SJCRH30 (cell line): ENCODE measurements at regions not wholly inside any gene's neighbourhood (a gene's known extent, or its start where the extent isn't known, plus 50 kb on each side); places are given as distances from the start of the nearest gene placed in this dataset.

ENCODE experiments used
- DNase-seq, 2 experiments: peaks; one replicate each; pipeline ENCODE4 v3.0.0-alpha.2; 2015 to 2020
- H3K27ac ChIP-seq: fragments of 250-450 bp; sonication (Bioruptor Pico); 2 replicates; pipeline ENCODE4 v1.5.1; 2020; ENCODE audit warnings: mild to moderate bottlenecking, moderate library complexity
- H3K27me3 ChIP-seq: fragments of 250-450 bp; sonication (Bioruptor Pico); 2 replicates; pipeline ENCODE4 v1.5.1; 2020; ENCODE audit warnings: mild to moderate bottlenecking, moderate library complexity
- H3K36me3 ChIP-seq: fragments of 250-450 bp; sonication (Bioruptor Pico); 2 replicates; pipeline ENCODE4 v1.5.1; 2020; ENCODE audit warnings: mild to moderate bottlenecking, moderate library complexity
- H3K4me1 ChIP-seq: fragments of 250-450 bp; sonication (Bioruptor Pico); 2 replicates; pipeline ENCODE4 v1.5.1; 2020; ENCODE audit warnings: mild to moderate bottlenecking, moderate library complexity
- H3K4me3 ChIP-seq: fragments of 250-450 bp; sonication (Bioruptor Pico); 2 replicates; pipeline ENCODE4 v1.5.1; 2020; ENCODE audit warnings: mild to moderate bottlenecking, moderate library complexity
- H3K9me3 ChIP-seq: fragments of 250-450 bp; sonication (Bioruptor Pico); replicated peaks from 2 replicates; pipeline ENCODE4 v1.5.1; 2020; ENCODE audit warnings: mild to moderate bottlenecking, moderate library complexity

DNA sequence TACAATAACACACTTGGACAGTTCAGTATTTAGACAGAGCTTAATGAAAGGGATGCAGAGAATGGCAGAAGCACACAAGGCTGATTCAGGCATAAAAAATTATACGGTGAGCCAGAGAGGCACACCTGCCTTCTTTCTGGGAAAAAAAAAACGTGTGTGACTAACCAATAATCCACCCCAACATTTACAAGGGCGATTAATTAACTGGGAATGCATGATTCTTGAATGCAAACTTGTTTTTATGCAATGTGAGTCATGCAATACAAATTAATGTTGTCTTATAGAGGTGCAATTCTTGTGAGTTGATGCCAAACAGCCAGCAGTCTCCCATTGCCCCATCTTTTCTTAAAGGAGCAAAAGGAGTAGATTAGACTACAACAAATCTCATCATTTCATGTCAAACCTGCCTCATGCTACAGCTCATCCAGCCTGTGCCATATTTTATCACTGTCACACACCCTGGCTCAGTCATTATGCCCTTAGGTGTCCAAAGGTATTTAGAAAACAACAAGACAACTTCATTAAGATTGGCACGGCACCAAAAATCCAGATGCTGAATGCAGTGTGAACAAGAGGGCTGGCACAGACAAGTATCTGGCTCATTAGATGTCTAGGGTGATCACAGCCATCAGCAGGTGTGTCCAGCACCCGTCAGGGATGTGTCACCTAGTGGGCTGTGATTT lies 721.1 kb downstream of the EFNB2 start:
- Histone ChIP-seq H3K27ac (no peak overlapping the region), H3K4me3 (no peak overlapping the region), H3K27me3 (no peaks in the 10 kb centered on the region), H3K9me3 (no peaks in the 10 kb centered on the region), H3K4me1 (peaks cover 4% of the 10 kb centered on the region), H3K36me3 (no peaks in the 10 kb centered on the region)
- peak in 1 of 2 experiments; percentile 14 for DNase-seq

DNA sequence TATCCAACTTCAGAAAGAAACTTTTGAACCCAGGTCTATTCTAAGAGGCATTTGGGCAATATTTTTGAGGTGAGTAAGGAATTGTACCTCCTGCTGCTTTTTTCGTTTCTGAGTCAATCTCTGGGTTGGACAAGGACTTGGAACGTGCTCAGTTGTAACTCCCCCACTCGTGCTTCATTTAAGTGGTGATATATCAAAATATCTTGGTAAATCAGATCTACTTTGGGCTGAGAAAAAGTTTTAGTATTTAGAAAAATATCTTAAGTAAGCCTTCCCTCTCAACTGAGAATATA lies 728.9 kb downstream of the EFNB2 start:
- Histone ChIP-seq H3K27me3 (no peaks in the 10 kb centered on the region), H3K27ac (no peak overlapping the region), H3K36me3 (no peaks in the 10 kb centered on the region), H3K9me3 (no peaks in the 10 kb centered on the region), H3K4me1 (no peaks in the 10 kb centered on the region), H3K4me3 (no peak overlapping the region)
- no peak for DNase-seq

DNA sequence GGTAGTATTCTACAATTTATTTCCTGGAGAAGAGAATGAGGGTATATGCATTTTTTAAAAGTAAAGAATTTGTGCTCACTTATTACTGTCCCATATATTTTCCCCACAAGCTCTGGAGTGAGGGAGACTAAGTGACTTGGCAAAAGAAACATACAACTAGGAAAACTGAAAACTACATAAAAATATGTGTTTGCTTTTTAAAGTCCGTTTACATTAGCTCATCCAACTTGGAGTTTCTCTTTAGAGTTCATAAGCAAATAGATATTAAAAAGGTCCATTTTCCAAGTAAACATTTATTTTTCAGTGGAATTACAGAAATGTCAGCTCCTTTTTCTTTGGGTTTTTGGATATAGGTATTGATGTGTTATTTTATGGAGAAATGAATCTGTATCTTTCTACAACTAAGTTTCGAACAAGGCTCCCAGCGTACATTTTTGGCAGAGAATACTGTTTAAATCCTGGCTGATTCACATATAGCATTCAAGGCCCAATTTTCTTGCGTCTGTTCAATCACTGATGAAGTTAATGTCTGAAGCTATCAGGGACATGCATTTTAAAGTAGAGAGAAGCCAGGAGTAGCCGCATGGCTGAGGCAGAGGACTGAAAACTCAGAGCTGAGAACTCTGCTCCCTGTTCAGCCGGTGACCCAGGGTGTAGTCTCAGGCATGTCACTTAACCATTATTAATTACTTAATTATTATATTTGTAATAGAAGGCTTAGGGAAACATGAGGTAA lies 729.4 kb downstream of the EFNB2 start:
- no peak for DNase-seq
- H3K4me1 ChIP-seq: no peaks in the 10 kb centered on the region
- no peaks in the 10 kb centered on the region for H3K36me3 ChIP-seq
- H3K9me3 ChIP-seq: no peaks in the 10 kb centered on the region
- no peak overlapping the region for H3K4me3 ChIP-seq
- no peaks in the 10 kb centered on the region for H3K27me3 ChIP-seq
- H3K27ac ChIP-seq: no peak overlapping the region

DNA sequence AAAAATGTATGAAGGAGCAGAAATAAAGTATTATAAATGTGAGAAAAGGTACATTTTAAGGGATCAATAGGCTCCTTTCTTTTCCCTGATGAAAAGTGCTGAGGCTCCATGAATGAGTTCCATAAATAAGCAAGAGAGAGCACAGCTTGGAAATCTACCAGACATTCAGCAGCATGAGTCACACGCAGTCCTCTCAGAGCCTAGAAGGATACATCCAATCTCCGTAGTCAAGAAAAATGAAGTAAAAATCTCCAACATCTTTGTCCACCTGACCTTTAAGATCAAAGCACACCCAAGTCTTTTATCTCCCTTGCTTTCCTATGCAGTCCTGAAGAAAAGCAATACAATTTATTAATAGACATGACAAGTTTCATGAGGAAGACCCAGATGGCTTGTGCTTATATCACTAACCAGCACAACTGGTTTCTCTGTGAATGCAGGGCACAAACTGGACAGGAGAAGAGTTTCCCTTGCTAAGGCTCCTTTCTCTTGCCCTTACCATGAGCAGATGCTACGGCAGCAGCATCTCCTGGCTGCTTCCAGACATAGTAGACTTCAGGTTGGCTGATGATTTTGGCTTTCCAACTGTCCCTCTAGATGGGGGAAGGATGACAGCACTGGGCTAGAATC lies 730.8 kb downstream of the EFNB2 start:
- no peaks in the 10 kb centered on the region for H3K27me3 ChIP-seq
- no peak overlapping the region for H3K4me3 ChIP-seq
- no peaks in the 10 kb centered on the region for H3K36me3 ChIP-seq
- H3K9me3 ChIP-seq: no peaks in the 10 kb centered on the region
- H3K27ac ChIP-seq: no peak overlapping the region
- no peaks in the 10 kb centered on the region for H3K4me1 ChIP-seq
- DNase-seq: no peak

DNA sequence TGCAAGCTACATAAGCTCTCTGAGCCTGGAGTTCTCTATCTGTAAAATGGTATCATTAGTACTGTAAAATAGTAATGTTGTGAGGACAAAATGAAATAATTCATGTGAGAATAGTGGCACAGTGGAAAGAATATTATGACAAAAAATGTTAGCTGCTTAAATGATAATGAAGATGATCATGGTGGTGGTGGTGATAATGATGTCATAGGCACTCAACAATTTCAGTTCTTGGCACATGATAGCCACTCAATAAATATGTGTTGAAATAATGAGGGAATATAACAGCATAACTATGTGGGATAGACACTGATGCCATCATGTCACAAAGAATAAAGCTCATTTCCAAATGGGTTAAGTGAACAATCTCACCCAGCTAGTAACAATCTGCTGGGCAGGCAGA lies 736.3 kb downstream of the EFNB2 start:
- Histone ChIP-seq H3K4me1 (no peaks in the 10 kb centered on the region), H3K27me3 (no peaks in the 10 kb centered on the region), H3K27ac (no peak overlapping the region), H3K4me3 (no peak overlapping the region), H3K9me3 (no peaks in the 10 kb centered on the region), H3K36me3 (no peaks in the 10 kb centered on the region)
- no peak for DNase-seq

DNA sequence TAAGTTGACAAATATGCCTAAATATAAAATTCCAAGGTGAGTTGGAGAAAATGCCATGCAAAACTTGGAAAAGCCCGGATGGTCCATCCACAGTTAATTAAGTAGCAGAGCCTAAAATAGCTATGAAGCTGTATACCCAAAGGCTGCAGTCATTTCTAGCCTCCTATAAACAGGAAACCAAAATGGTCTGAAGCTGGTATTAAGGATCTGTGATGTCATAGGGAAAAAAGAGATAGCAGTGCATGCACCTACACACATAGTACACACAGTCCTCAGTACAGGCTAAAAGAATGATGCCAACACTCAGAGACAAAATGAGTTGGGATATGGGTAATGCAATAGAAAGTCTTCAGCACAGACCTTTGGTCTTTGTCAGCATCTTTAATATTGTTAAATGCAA lies 736.9 kb downstream of the EFNB2 start:
- no peak for DNase-seq
- Histone ChIP-seq H3K4me3 (no peak overlapping the region), H3K27ac (no peak overlapping the region), H3K4me1 (no peaks in the 10 kb centered on the region), H3K27me3 (no peaks in the 10 kb centered on the region), H3K9me3 (no peaks in the 10 kb centered on the region), H3K36me3 (no peaks in the 10 kb centered on the region)

DNA sequence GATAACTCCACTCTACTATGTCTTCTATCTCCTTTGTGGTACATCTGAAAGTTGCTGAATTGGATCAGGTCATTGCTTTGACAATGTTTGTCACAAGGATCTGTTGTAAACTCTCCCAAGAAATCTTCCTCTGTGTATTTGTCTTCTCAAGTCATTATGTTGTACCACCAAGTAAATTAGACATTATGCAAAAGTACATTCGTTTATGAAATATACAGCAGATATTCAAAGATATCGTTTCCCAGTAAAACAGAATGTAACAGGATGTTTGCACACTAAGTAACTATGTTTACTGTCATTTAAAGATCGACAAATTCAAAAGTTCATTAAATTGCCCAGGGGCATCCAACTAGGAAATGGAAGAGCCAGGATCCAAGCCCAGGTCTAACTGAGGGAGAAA lies 739.4 kb downstream of the EFNB2 start:
- Histone ChIP-seq H3K9me3 (no peaks in the 10 kb centered on the region), H3K27ac (no peak overlapping the region), H3K27me3 (no peaks in the 10 kb centered on the region), H3K4me1 (no peaks in the 10 kb centered on the region), H3K36me3 (no peaks in the 10 kb centered on the region), H3K4me3 (no peak overlapping the region)
- DNase-seq: no peak

DNA sequence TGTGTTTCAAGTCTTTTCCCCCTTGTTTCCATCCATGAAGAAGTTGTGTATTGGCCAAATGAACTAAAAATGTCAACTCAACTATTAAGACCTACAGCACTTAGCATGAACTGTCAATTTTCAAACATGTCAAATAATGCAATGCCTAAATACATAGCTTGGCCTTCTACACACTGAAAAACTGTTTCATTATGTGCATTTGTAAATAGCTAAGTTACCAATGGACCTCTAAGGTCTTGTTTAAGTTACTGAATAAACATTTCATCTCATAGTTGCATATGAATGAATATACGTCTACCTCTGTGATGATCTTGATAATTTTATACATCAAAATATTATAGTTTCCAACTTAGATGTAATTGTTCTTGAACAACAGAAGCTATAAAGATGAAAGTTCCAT lies 744.5 kb downstream of the EFNB2 start:
- Histone ChIP-seq H3K4me1 (no peaks in the 10 kb centered on the region), H3K9me3 (no peaks in the 10 kb centered on the region), H3K27me3 (no peaks in the 10 kb centered on the region), H3K27ac (no peak overlapping the region), H3K36me3 (no peaks in the 10 kb centered on the region), H3K4me3 (no peak overlapping the region)
- no peak for DNase-seq

DNA sequence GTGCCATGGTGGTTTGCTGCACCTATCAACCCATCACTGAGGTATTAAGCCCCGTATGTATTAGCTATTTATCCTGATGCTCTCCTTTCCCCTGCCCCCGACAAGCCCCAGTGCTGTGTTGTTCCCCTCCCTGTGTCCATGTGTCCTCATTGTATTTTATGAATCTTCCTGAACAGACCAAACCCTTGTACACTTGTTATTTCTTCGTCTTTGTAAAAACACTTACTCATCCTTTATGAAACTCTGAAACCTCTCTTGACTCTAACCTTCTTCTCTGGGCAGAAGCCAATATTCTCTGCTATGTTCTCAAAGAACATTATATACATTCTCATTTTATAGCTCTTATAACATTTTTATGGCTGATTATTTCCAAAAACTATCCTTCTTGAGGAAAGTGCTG lies 746.9 kb downstream of the EFNB2 start:
- Histone ChIP-seq H3K36me3 (no peaks in the 10 kb centered on the region), H3K4me3 (no peak overlapping the region), H3K9me3 (no peaks in the 10 kb centered on the region), H3K27me3 (no peaks in the 10 kb centered on the region), H3K27ac (no peak overlapping the region), H3K4me1 (no peaks in the 10 kb centered on the region)
- no peak for DNase-seq

DNA sequence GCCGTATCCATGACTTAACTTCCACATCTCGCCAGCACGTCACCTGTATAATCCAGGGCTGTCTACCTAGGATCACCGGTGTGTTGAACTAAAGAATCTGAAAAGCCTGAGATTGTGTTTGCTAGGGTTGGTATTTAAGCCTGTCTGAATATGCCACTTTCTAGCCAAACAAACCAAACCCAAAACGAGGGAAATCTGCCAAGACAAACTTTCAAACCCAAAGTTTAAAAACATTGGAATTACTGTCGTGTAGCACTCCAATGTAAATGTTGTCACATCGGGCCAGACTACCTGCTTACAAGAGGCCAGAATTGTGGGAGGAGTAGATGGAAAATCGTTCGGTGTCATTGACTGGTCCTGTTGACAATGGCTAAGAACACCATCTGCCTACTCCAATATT lies 747.8 kb downstream of the EFNB2 start:
- Histone ChIP-seq H3K36me3 (no peaks in the 10 kb centered on the region), H3K9me3 (no peaks in the 10 kb centered on the region), H3K27me3 (no peaks in the 10 kb centered on the region), H3K27ac (no peak overlapping the region), H3K4me3 (no peak overlapping the region), H3K4me1 (no peaks in the 10 kb centered on the region)
- DNase-seq: no peak

DNA sequence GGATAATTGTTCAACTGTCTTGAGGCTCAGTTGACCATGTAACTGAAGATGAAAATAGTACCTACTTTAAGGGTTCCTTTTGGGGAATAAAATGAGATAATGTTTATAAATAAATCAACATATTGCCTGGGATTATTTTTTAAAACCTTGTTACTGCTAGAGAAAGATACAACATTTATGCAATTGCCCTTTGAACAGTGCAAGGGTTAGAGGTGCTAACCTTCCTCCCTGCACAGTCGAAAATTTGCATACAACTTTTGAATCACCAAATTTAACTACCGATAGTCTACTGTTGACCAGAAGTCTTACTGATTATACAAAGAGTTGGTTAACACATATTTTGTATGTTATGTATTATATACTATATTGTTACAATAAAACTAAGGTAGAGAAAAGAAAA lies 750.0 kb downstream of the EFNB2 start:
- Histone ChIP-seq H3K9me3 (no peaks in the 10 kb centered on the region), H3K4me1 (no peaks in the 10 kb centered on the region), H3K27ac (no peak overlapping the region), H3K27me3 (no peaks in the 10 kb centered on the region), H3K4me3 (no peak overlapping the region), H3K36me3 (no peaks in the 10 kb centered on the region)
- DNase-seq: no peak

DNA sequence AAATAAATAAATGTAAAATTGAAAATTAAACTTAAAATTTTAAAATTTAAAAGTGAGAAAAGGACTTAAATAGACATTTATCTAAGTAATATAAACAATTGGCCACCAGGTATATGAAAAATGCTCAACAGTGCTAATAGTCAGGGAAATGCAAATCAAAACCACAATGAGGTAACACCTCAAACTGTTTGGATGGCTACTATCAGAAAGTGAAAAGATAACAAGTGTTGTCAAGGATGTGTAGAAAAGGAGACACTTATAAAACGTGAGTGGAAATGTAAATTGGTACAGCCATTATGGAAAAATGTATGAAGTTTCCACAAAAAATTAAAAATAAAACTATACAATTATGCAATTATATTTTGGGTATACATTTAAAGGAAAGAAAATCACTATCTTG lies 752.2 kb downstream of the EFNB2 start:
- Histone ChIP-seq H3K9me3 (no peaks in the 10 kb centered on the region), H3K27me3 (no peaks in the 10 kb centered on the region), H3K4me3 (no peak overlapping the region), H3K27ac (no peak overlapping the region), H3K4me1 (no peaks in the 10 kb centered on the region), H3K36me3 (no peaks in the 10 kb centered on the region)
- no peak for DNase-seq

DNA sequence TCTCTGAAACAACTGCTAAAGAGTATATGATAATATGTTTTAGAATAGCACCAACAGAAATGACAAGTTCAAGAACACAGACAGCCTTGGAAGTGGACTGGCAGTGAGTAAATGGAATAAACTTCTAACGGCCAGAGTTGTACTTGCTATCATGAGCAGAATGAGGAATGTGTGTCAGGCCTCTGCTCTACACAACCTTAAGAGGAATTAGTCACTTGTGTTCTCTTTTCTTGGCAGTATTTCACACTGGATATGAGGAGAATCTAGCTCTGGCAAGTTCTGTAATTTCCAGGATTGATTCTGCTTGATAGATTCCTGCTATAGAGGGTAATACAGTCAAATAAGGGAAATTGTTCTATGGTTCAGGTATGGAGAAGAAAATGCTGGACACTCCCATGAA lies 757.3 kb downstream of the EFNB2 start:
- H3K4me3 ChIP-seq: no peak overlapping the region
- DNase-seq: no peak

DNA sequence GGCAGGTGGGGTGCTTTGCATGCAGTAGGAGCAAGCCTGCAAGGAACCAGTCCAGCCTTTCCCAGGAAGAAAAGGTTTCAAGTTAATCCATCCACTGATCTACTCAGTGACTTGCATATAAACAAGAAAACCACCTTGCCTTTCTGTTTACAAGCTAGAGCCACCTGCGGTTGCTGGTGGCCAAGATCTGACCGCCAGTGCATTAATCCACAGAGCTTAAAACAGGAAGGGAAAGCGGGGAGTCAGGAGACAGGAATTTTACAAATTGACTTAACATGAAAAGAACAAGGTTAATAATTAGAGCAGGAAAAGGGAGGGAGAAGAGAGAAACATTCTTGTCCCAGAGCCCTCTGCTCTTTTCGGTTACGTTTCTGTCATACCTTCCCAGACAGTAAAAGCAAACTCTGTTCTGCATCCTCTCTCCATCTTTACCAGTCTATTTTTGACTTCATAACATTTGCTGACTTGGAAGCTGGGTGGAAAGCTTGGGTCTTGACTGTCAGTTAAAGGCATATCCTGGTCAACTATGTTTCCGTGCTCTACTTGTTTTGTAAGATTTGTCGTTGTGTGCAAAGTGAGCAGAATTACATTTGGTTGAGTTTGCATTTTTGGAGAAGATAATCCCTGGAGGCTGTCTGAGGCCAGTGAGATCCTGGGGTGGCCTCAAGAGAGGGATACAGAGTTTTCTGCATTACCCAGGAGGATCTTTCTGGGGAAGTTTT lies 760.6 kb downstream of the EFNB2 start:
- peak; percentile 9 to 45 for DNase-seq
- H3K4me3 ChIP-seq: no peak overlapping the region

More for the DNA sequence above, 757.3 kb downstream of the EFNB2 start:
- no peaks in the 10 kb centered on the region; the same call in 1 of the 2 replicates for H3K4me1 ChIP-seq
- H3K27ac ChIP-seq: no peak overlapping the region
- H3K9me3 ChIP-seq: no peaks in the 10 kb centered on the region
- H3K36me3 ChIP-seq: no peaks in the 10 kb centered on the region
- no peaks in the 10 kb centered on the region for H3K27me3 ChIP-seq

DNA sequence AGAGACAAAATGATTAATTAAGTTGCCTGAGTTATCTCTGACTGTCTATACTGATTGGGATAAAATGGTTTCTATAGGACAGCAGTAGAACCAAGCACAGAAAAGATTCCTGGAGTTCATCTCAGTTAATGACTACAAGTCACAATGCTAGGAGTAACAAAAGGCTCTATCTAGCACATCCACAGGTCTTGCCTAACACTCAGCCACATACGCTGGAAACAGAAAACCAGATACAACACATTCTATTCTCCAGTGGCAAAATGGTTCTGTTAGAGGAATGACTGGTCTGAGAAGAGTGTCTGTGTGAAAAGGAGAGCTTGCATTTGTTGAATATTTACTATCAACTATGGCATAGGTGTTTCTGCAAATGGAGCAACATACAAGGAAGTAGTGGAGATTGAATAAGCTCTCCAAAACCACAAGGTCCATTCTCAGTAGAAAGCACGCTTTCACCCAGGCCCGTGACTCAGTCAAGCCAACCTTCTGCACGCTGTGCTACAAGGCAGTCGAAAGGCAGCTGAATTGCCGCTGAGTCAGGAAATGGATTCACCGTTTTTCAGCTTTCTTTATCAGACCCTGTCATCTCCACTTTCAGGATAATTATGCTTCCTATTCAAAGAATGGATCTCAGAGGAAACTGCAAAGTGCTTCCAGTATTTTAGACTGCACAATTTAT lies 761.5 kb downstream of the EFNB2 start:
- Histone ChIP-seq H3K27ac (no peak overlapping the region), H3K4me3 (no peak overlapping the region)
- DNase-seq: peak in 1 of 2 experiments; percentile 2

More for the DNA sequence above, 760.6 kb downstream of the EFNB2 start:
- Histone ChIP-seq H3K27ac (no peak overlapping the region), H3K4me1 (no peaks in the 10 kb centered on the region; the same call in 1 of the 2 replicates), H3K9me3 (no peaks in the 10 kb centered on the region), H3K36me3 (no peaks in the 10 kb centered on the region), H3K27me3 (no peaks in the 10 kb centered on the region)

More for the DNA sequence above, 761.5 kb downstream of the EFNB2 start:
- no peaks in the 10 kb centered on the region for H3K36me3 ChIP-seq
- H3K27me3 ChIP-seq: no peaks in the 10 kb centered on the region
- H3K9me3 ChIP-seq: no peaks in the 10 kb centered on the region
- no peaks in the 10 kb centered on the region; the same call in 1 of the 2 replicates for H3K4me1 ChIP-seq
